Esophagus (tissue), 2 donors: ENCODE measurements at regions not wholly inside any gene's neighbourhood (a gene's known extent, or its start where the extent isn't known, plus 50 kb on each side); places are given as distances from the start of the nearest gene placed in this dataset.
"Not testable (repeated sequence)": the region's sequence is repeated elsewhere in the genome, so short reads cannot be mapped to it uniquely, and the experiment has no call there.

Experiments used
- H3K27ac ChIP-seq, 2 donors: one replicate each; pipeline ENCODE4 v1.5.1; 2013; ENCODE audit warnings: low read depth in 2 of 2, mild to moderate bottlenecking in 2 of 2, inconsistent platforms in 1 of 2, low read length in 1 of 2, moderate library complexity in 1 of 2
- H3K27me3 ChIP-seq, 2 donors: one replicate each; pipeline ENCODE4 v1.6.1; 2013; ENCODE audit warnings: low read length in 2 of 2, control low read depth in 1 of 2, mild to moderate bottlenecking in 1 of 2; ENCODE audit not compliant: insufficient read depth in 2 of 2, control insufficient read depth in 1 of 2
- H3K36me3 ChIP-seq, 2 donors: one replicate each; pipeline ENCODE4 v1.6.1; 2013; ENCODE audit warnings: low read length in 1 of 2; ENCODE audit not compliant: control insufficient read depth in 2 of 2, insufficient read depth in 2 of 2
- H3K4me1 ChIP-seq, 2 donors: one replicate each; pipeline ENCODE4 v1.6.1; 2013; ENCODE audit warnings: low read length in 1 of 2; ENCODE audit not compliant: control insufficient read depth in 2 of 2, insufficient read depth in 2 of 2
- H3K4me3 ChIP-seq, 2 donors: one replicate each; pipeline ENCODE4 v1.5.1; 2013; ENCODE audit warnings: low read length in 2 of 2, mild to moderate bottlenecking in 2 of 2, low read depth in 1 of 2, moderate library complexity in 1 of 2
- H3K9me3 ChIP-seq, 2 donors: one replicate each; pipeline ENCODE4 v1.6.1; 2013; ENCODE audit warnings: mild to moderate bottlenecking in 2 of 2, low read depth in 1 of 2, low read length in 1 of 2, moderate library complexity in 1 of 2; ENCODE audit not compliant: control insufficient read depth in 2 of 2, insufficient read depth in 1 of 2
- WGBS, 2 donors: extraction: QIAGEN DNeasy Blood & Tissue Kit; methylation state at CpG; one replicate each; pipeline ENCODE4 v1.1.7; 2013; 5-methylcytosine and 5-hydroxymethylcytosine counted together
- donor health status: healthy with polysubstance abuse.
- donor health status: Bipolar disorder and iron deficiency.

- no peaks in the 10 kb centered on the region for H3K4me1 ChIP-seq
- peaks cover 0 to 5% of the 10 kb centered on the region in 2 donors for H3K27me3 ChIP-seq
- no peak overlapping the region for H3K27ac ChIP-seq
- H3K9me3 ChIP-seq: no peaks in the 10 kb centered on the region
- no peak overlapping the region for H3K4me3 ChIP-seq
- no peaks in the 10 kb centered on the region for H3K36me3 ChIP-seq
- WGBS, 2 donors: 65 to 66% methylated on average over 3 of the region's 3 CpGs
These were observed 261.2 kb upstream of the DNAJC19 start for GRCh38 chr3:181250714-181251113.

GRCh38 chr3:181239441-181239840, 249.9 kb upstream of the DNAJC19 start:
- no peaks in the 10 kb centered on the region for H3K4me1 ChIP-seq
- WGBS, 2 donors: 70 to 79% methylated on average over 2 of the region's 2 CpGs
- H3K9me3 ChIP-seq: no peaks in the 10 kb centered on the region
- no peak overlapping the region for H3K4me3 ChIP-seq
- no peaks in the 10 kb centered on the region for H3K36me3 ChIP-seq
- H3K27me3 ChIP-seq: no peaks in the 10 kb centered on the region
- no peak overlapping the region for H3K27ac ChIP-seq

- Histone ChIP-seq H3K9me3 (no peaks in the 10 kb centered on the region), H3K4me1 (no peaks in the 10 kb centered on the region), H3K4me3 (no peak overlapping the region), H3K27me3 (no peaks in the 10 kb centered on the region), H3K36me3 (no peaks in the 10 kb centered on the region), H3K27ac (no peak overlapping the region)
- WGBS, 2 donors: 79 to 84% methylated on average over 5 of the region's 5 CpGs
These were observed 240.7 kb upstream of the DNAJC19 start for GRCh38 chr3:181230258-181230657.

- Histone ChIP-seq H3K9me3 (no peaks in the 10 kb centered on the region), H3K4me3 (no peak overlapping the region), H3K36me3 (no peaks in the 10 kb centered on the region), H3K27me3 (no peaks in the 10 kb centered on the region), H3K27ac (no peak overlapping the region), H3K4me1 (no peaks in the 10 kb centered on the region)
- 59 to 68% methylated on average over 2 of the region's 2 CpGs for WGBS, 2 donors
These were observed 223.8 kb upstream of the DNAJC19 start for GRCh38 chr3:181213347-181213746.

GRCh38 chr3:181212271-181212670, 222.7 kb upstream of the DNAJC19 start:
- no peaks in the 10 kb centered on the region for H3K36me3 ChIP-seq
- WGBS, 2 donors: 72% methylated on average over 1 of the region's 1 CpG

GRCh38 chr3:181210275-181210674, 220.7 kb upstream of the DNAJC19 start:
- Histone ChIP-seq H3K27me3 (no peaks in the 10 kb centered on the region), H3K9me3 (no peaks in the 10 kb centered on the region), H3K27ac (no peak overlapping the region), H3K36me3 (no peaks in the 10 kb centered on the region), H3K4me3 (no peak overlapping the region), H3K4me1 (no peaks in the 10 kb centered on the region)
- WGBS, 2 donors: 2 to 8% methylated on average over 2 of the region's 2 CpGs

More at GRCh38 chr3:181212271-181212670, 222.7 kb upstream of the DNAJC19 start:
- Histone ChIP-seq H3K9me3 (no peaks in the 10 kb centered on the region), H3K4me3 (no peak overlapping the region), H3K27ac (no peak overlapping the region), H3K4me1 (no peaks in the 10 kb centered on the region), H3K27me3 (no peaks in the 10 kb centered on the region)

- no peak overlapping the region for H3K4me3 ChIP-seq
- H3K9me3 ChIP-seq: no peaks in the 10 kb centered on the region
- H3K27me3 ChIP-seq: no peaks in the 10 kb centered on the region
- H3K4me1 ChIP-seq: no peaks in the 10 kb centered on the region
- H3K27ac ChIP-seq: no peak overlapping the region
- no peaks in the 10 kb centered on the region for H3K36me3 ChIP-seq
- 77 to 82% methylated on average over 2 of the region's 2 CpGs for WGBS, 2 donors
These were observed 200.0 kb upstream of the DNAJC19 start for GRCh38 chr3:181189556-181189955.

GRCh38 chr3:181183764-181184163, 194.2 kb upstream of the DNAJC19 start:
- H3K27ac ChIP-seq: no peak overlapping the region
- H3K36me3 ChIP-seq: no peaks in the 10 kb centered on the region
- no peak overlapping the region for H3K4me3 ChIP-seq
- WGBS, 2 donors: 84 to 95% methylated on average over 1 of the region's 1 CpG
- H3K9me3 ChIP-seq: peaks cover 0 to 3% of the 10 kb centered on the region in 2 donors
- H3K27me3 ChIP-seq: no peaks in the 10 kb centered on the region
- H3K4me1 ChIP-seq: no peaks in the 10 kb centered on the region

- not testable (repeated sequence) for H3K4me3 ChIP-seq, H3K27me3 ChIP-seq, H3K27ac ChIP-seq, H3K4me1 ChIP-seq, H3K36me3 ChIP-seq, H3K9me3 ChIP-seq
- 93 to 96% methylated on average over 20 to 22 of the region's 22 CpGs for WGBS, 2 donors
These were observed 193.5 kb upstream of the DNAJC19 start for GRCh38 chr3:181183057-181183456.

GRCh38 chr3:181178991-181179390, 189.5 kb upstream of the DNAJC19 start:
- Histone ChIP-seq H3K27ac (no peak overlapping the region), H3K9me3 (peaks cover 0 to 3% of the 10 kb centered on the region in 2 donors), H3K27me3 (no peaks in the 10 kb centered on the region), H3K4me3 (no peak overlapping the region), H3K36me3 (no peaks in the 10 kb centered on the region), H3K4me1 (no peaks in the 10 kb centered on the region)
- WGBS, 2 donors: 80 to 86% methylated on average over 7 of the region's 7 CpGs
